ENCODE measurements at regions not wholly inside any gene's neighbourhood (a gene's known extent, or its start where the extent isn't known, plus 50 kb on each side); places are given as distances from the start of the nearest gene placed in this dataset.

DNA sequence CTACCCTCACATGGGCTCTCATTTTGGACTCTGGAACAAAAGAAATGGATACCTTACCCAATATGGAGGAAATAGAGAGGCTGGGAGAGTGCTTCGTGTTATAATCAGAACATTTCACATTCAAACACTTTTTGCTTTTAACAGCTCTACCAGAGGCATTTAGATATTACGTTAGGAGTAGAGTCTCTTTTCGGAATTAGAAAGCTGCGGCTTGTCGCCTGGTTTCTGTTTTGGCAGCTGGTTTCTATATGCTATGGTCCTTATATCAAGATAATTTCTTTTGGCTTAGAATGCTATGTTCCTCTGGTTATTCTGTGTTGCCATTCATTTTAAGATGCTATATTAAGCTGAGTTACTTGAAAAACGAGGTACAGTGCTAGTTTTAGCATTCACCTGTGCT lies 392.8 kb upstream of the GALNT5 start:
- DNase-seq: no peak

DNA sequence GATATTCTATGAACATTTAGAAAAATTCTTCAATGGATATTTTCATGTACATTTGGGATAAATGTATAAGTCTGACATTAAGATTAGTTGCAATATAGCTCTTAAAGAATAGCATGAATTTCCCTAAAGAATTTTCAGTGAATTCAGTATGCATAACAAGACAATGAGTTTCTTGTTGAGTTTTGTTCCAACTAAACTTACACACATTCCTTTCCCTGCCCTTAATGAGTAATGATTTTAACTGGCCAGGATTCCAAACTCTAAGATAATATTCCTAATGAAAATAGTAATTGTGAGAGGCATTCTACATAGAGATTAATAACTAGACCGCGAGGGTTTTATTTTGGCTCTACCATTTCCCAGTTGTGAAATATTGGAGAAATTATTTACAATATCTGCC lies 390.3 kb upstream of the GALNT5 start:
- DNase-seq: no peak

DNA sequence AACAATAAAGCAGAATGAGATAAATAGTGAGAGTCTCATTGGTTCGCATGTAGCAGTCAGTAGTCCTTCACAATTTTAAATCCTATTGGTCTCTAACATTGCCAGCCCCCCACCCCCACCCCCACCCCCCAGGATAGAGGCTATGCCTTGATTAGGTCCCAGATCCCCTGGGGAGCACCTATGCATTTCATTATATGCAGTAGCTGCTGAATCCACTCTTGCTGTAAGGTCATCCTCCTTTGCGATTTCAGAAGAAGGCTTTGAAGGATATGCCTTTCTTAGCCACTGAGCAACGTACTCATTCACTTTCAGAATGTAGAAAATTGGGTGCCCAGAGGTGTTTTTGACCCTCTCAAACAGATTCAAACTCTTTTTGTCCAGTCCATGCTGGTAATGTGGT lies 382.8 kb upstream of the GALNT5 start:
- DNase-seq: no peak

DNA sequence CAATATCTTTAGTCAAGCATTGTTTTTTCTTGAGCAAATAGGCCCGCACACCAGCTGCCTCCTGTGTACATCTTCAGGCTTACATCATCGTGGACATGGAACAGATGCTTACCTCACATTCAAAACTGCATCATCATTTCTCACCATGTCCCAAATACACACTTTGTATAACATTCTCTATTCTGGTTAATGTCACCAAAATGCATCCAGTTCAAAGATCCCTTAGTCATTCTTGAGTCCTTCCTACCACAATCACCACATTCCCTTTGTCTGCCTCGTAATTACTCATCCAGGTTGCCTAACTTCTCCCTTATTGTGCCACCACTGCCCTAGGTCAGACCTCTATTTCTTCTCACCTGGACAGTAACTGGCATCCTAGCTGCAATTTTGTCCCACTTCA lies 373.7 kb upstream of the GALNT5 start:
- DNase-seq: no peak

DNA sequence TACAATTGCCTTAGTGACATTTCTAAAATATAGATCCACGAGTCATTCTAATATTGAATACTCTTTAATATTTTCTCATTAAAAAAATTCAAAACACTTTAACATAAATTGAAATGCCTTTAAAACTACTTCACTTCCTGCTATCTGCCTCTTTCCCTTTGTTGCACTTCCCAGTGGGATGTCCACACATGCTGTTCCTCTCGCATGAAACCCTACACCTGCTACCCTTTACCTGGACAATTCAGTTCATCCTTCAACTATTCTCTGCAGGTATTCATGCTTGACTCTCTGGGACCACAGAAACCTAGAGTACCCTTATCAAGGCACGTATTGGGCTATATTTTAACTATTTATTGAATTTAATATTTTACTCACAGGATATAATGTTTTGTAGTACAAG lies 373.3 kb upstream of the GALNT5 start:
- DNase-seq: no peak

DNA sequence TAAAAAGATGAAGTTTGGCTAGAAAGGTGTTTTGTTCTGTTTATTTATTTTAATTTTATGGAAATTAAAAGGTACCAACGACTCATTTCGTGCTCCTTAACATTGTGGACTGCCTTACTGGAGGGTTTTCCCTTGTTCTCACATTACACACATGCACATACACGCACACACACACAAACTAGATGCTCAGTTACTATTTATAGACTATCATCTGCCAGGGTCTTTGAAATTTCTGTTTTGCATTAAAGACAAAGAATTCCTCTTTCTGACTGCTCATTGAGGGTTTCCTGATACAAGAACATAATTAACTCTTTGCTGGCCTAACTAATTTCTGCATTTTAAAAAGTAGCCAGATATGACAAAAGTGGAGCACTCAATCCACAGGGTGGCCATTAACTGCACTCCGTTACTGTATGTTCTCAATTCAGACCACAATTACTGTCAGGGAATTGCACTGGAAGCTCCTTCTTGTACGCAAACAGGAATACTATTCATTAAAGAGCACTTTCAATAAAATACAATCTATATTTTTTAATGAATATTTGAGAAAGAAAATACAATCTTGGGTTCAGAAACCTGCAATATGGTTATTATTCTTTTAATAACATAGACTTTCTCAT lies 366.9 kb upstream of the GALNT5 start:
- DNase-seq: no peak

DNA sequence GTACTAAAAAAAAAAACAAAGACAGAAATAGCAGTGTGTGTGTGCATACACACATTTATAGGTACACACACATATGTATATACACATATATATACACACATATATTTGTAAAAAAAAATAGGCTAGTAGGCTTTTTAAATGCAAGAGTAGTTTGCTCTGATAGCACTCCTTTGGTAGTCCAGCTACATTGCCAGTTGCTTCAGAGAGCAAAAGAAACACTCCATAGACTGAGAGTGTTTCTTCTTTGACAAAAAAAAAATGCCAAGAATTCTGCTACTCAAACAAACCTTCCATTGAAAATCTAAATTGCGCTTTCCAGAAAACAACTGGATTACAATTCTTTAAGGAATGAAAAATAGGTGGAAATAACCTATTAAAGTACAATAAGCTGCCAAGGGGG lies 365.9 kb upstream of the GALNT5 start:
- no peak for DNase-seq

DNA sequence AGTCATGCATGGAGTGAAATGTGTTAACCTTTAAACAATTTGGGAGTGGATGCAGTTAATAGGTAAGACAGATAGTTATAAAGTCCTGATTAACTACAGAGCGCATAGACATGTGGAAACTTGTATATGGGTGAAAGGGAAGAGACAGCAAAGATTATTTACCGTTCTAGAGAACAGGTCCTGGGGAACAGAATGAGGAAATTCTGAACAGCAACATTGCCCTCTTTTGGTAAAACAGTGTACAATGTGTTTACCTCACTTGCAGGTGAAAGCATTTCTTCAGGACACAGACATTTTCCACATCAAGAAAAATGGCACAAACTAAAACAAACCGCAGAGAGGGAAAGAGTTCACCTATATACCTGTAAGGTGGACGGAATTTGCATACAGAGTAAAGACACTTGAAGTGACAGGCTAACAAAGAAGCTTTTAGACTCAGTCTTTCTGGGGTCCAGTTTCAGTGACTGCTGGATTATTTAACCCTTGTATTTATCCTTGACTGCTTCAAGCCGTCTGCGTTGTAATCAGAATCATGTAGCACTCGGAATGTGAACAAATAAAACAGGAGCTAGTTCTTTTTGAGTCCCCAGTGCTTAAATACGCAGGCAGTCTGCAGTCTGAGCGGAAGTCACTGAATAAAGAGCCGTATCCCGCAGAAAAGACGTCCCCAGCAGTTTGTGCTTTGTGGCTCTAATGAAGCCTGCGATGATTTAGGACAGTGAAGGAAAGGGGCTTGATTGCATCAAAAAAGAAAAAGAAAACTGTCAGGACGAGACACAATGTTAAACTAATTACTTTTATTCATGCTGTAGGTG lies 364.8 kb upstream of the GALNT5 start:
- DNase-seq: no peak

DNA sequence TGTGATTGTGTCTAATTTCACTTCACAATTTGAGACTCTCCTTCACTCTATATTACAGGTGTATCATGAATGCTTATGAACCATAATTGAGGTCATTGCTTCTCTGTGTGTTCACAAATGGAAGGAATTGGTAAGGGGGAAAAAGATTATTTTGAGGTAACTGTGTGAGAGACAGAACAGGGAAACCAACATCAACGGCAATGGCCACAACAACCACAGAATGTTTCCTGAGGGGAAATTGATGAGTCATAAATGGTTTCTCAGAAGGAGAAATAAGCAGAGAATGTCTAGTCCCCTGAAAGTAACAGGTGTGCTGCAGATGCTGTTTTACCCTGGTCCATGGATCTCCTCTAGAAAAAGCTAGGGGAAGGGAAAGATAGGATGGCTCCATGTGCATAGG lies 361.2 kb upstream of the GALNT5 start:
- DNase-seq: no peak

DNA sequence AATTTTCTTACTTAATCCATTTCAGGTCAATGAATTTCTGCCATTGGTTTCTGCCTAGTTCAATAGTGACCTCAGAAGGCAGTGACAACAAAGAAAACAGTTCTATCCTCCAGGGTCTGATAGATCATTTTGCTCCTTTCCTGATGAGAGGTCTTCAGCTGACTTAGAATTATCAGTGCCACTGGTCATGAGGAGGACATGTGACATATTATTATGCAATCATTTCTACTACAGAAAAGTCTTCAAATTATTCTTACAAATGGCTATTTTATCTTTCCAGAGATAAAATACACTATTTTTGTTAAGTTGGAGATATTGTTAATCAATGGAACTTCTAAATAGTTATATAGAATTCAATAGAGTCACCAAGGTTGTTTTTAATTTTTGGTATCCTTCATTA lies 360.0 kb upstream of the GALNT5 start:
- DNase-seq: no peak

DNA sequence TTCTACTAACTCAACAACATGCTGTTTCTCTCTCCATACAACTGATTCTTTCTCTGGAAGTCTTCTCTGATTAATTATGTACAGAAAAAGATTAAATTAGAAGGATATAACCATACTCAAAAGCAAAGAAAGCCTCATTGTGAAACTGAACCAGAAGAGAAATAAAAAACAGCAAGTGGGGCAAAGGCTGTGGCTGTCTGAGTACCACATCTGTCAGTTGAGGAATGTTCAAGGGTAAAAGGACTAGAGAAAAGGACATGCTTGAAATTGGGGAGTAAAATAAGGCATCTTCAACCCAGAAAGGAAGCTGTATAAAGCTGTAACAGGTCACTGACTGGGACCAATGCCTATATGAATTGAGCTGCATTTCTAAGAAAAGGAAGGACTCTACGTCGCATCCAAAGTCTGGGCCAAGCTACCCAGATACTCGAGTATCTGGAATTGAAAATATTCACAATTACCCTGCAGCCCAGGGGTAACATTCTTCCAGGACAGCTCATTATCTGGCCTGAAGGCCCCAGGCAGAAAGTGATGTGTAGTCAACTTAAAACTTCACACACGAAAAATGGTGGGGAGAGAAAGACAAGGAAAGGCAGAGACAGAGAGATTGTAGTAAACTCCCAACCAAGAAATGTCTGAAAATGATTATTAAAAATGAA lies 356.0 kb upstream of the GALNT5 start:
- no peak for DNase-seq

DNA sequence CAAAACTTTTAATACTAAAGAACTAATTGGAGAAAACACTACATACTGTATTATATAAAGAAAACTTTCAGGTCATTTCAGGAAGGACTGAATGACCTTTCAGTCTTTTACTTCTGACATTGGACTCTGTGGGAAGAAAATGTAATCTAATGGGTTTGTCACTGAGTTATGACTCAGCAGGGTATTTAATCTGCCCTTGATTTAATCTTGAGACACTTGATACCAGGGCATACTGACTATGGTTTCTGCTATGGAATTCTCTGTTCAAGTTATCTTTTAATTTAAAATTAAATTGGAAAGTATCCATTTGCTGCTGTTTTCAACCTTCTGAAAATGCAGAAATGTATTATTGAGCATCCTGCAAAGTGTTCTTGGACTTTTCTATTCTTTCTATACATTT lies 354.2 kb upstream of the GALNT5 start:
- DNase-seq: no peak

DNA sequence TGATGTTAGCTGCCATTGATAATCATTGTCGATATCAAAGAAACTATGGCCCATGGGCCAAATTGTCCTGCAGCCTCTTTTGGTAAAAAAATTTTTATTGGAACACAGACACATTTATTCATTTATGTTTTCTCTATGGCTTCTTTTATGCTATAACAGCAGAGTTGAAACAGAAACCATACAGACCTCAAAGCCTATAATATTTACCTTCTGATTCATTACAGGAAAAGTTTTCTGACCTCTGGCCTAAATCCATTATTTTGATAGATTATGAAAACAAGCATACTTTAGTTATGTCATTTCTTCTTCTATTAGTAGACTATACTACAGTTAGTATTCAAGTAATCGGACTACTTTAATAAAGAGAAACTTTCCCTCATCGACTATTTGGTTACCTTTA lies 349.7 kb upstream of the GALNT5 start:
- no peak for DNase-seq

DNA sequence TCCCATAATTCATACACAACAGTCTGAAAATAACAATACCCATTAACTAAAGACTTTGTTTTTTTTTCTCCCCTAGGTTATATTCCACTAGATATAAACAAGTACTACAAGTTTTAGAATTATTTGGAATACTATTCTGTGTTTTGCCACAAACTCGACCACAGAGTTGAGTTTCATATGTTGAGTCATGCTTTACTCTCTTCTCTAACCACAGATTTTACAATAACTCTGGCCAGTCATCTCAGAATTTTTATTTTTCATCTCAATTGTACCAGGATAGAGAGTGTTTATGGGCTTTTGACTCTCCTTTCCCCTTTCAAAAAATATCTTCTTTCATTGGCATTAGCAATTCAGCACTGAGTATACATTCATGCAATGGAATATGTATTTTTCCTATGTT lies 348.7 kb upstream of the GALNT5 start:
- DNase-seq: no peak

DNA sequence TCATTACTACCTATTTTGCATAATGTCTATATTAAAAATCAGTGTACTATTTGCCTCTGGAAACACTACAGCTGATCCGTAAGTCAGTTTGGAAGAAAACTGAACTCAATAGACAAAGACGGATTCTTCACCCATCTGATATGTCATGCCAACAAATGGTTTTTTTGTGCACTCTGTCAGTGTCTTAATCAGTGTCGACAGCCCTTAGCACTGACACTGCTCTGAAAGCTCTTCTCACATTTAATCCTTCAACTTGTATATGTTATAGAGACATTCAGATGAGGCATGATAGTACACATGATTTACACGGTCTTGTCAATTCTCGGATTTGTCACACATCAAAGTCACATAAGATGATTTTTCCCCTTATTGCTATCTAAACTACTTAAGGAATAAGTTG lies 347.5 kb upstream of the GALNT5 start:
- DNase-seq: no peak

DNA sequence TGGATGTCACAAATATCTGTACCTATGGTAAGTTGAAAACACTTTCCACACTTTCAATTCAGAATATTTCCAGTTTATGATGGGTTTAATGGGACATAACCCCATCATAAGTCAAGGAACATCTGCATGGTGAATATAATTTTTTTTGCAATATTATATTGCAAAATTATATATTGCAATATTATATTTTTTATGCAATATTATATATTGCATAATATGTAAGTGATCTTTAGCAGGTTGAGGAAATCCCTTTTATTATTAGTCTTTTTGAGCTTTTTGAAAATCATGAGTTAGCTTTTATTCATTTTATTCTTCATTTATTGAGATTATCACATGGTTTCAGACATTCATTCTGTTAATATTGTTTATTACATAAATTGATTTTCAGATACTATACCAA lies 342.2 kb upstream of the GALNT5 start:
- DNase-seq: no peak

DNA sequence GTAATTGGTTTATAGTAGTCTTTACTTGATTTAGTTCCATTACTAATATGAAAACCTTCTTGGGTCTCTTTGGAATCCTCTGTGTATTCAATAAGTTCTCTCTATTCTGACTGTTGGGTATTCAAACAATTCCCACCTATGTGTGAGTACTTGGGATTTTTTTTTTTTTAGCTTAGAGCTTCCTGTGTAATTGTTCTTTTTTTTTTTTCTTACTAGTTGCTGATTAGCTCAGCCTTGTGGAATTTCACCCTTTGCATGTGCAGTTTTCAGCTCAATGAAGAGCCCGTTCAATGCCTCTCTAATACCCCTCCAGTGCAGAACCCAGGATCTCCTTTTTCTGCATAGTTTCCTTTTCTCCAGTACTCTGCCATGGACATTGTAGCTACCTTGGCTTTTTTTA lies 339.1 kb upstream of the GALNT5 start:
- no peak for DNase-seq

DNA sequence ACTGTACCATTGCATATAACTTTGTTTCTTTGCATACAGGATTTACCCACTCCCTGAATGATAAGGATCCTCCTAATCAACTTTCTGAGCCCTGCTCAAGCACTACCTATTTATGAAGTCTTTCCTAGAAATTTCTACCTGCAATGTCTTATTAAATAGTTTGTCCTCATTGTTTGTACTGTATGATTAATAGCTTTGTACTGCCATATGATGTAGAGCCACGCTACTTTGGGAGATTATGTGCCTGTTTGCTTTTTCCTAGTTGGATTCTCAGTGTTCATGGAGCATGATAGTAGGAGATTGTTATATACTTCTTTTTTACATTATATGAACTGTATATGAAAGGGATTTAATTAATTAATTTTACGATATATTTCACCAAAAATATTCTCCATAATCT lies 327.1 kb upstream of the GALNT5 start:
- no peak for DNase-seq

DNA sequence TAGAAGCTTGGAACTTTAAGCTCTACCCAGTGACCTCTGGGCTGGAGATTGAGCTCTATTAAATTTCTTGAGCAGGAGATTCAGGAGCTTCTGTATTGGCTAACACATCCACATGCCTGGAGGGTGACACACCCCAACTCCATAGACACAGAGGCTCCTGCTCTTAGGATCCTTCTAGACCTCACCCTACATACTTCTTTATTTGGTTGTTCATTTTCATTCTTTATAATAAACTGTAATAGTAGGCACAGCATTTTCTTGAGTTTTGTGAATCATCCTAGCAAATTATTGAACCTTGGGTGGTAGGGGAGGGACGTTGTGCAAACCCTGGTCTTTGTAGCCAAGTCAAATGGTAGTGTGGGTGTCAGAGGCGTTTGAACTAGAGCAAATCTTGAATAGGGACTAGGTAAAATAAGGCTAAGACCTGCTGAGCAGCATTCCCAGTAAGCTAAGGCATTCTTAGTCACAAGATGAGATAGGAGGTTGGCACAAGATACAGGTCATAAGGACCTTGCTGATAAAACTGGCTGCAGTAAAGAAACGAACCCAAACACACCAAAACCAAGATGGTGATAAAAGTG lies 323.8 kb upstream of the GALNT5 start:
- DNase-seq: no peak

DNA sequence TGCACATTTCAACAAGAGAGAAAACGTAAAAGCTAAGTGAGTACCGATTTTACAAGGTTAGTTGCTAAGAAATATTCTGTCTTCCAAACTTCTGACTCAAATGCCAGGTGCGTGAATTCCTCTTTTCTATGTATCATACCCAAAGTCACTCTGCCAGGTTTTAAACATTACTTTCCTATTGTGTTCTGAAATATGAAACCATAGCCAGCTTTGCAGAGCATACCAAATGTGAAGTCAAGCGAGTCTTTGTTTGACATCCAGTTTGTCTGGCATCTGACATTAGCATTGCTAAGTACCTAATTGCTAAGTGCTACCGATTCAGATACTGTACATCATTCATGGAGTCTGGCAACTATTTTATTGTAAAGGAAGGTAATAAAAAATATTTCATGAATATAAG lies 321.9 kb upstream of the GALNT5 start:
- DNase-seq: no peak

DNA sequence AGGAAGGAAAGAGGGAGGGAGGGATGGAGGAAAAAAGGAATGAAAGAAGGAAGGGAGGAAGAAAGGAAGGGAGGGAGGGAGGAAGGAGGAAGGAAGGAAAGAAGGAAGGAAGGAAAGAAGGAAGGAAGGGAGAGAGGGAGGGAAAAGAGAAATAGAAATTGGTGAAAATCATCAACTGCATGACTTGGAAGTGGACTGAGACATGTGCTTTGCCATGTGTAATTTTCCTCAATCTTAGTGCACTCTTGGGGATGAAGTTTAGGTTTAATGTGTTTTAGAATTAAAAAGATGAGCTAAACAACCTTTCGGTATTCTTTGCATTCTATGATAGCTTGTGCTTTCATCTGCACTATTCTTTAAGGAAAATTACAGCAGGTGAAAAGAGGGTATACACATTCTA lies 320.1 kb upstream of the GALNT5 start:
- no peak for DNase-seq

DNA sequence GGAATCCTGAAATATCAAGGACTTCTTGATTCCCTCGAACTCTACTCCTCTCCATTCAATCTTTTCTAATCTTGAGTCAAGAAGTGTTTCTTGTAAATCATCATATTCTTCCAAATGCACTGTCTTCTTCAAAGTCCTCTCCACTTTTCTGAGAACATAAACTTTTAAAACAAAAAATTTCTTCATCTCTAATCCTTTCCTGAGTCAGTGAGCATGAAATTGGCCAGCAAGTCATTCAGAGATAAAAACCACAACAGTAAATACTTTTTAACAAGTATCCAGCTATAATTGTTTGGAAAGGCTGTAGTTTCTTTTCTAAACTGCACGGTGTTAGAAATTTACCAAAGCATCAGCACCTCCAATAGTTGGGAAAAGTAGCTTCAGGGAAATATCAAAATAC lies 312.6 kb upstream of the GALNT5 start:
- DNase-seq: no peak

DNA sequence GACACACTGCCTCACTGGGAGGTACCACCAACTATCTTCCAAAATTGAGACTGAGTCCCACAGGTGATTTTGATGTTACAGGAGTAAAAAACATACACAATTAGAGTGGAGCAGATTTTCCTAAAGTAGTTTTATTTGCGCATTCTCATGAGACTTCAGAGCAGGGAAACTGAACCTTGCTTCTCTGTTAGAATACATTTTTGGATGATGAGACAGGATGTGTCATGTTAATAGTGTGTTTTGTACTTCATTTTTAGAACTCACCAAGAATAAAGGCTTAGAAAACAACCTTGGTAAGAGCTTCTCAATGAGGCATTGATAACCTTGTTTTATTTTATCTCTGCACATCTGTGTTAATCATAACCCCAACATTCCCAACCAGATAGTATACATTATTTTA lies 310.2 kb upstream of the GALNT5 start:
- DNase-seq: no peak

DNA sequence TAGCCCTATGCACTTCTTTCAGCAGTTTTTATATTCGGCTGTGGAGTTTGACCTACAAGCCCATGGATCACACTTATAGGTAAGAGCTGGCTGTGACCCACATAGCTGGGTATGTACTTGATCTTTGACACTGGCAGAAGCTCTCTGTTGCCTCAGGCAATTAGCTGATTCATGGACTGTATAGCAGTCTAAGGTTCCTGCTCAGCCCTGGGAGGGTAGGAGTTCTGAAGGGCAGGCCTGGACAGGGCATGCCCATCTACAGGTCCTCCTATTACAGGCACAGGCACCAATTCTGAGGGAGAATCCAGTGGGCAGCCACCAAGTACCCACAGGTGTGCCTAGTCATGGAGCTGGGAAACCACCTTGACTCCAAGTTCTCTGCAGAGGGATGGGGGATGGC lies 301.8 kb upstream of the GALNT5 start:
- DNase-seq: no peak
